Gastrocnemius medialis (tissue), 4 donors: ENCODE measurements at regions not wholly inside any gene's neighbourhood (a gene's known extent, or its start where the extent isn't known, plus 50 kb on each side); places are given as distances from the start of the nearest gene placed in this dataset.

ENCODE experiments used
- ATAC-seq, 2 donors: fragments of 150-250 bp; one replicate each; pipeline ENCODE4 v1.9.1; 2016
- DNase-seq, 2 donors: peaks; one replicate each; pipeline ENCODE4 v3.0.0-alpha.2; 2019
- H3K27ac ChIP-seq, 4 donors: fragments of 200-600 bp; sonication (generic); 1 replicate in 1 of 4; 2 replicates in 3 of 4; pipeline ENCODE4 v1.5.1; 2016 to 2018; ENCODE audit warnings: mild to moderate bottlenecking in 2 of 4, moderate library complexity in 1 of 4
- H3K27me3 ChIP-seq, 3 donors: fragments of 200-600 bp; sonication (generic) in 2 of 3; 1 replicate in 1 of 3; 2 replicates in 2 of 3; pipeline versions ENCODE4 v1.5.1 to v1.6.0; 2016 to 2019; ENCODE audit warnings: mild to moderate bottlenecking in 1 of 3, moderate library complexity in 1 of 3
- H3K36me3 ChIP-seq, 2 donors: fragments of 200-600 bp; sonication (generic) in 1 of 2; one replicate each; pipeline ENCODE4 v1.5.1; 2017 to 2018
- H3K4me1 ChIP-seq, 2 donors: fragments of 200-600 bp; sonication (generic) in 1 of 2; one replicate each; pipeline ENCODE4 v1.5.1; 2016 to 2017; ENCODE audit warnings: mild to moderate bottlenecking in 2 of 2
- H3K4me3 ChIP-seq, 4 donors: fragments of 200-600 bp; sonication (generic) in 3 of 4; 1 replicate in 1 of 4; 2 replicates in 3 of 4; pipeline ENCODE4 v1.5.1; 2016 to 2019; ENCODE audit warnings: mild to moderate bottlenecking in 2 of 4
- H3K9me3 ChIP-seq, 3 donors: fragments of 200-600 bp; sonication (generic) in 2 of 3; 1 replicate in 1 of 3; 2 replicates in 2 of 3; pipeline ENCODE4 v1.5.1; 2016 to 2019
- CTCF ChIP-seq, 5 experiments: fragments of 450-650 bp in 3 of 5; fragments of 200-600 bp in 2 of 5; sonication (generic) in 2 of 5; IDR thresholded peaks in 4 of 5; conservative IDR thresholded peaks in 1 of 5; 1 replicate in 4 of 5; 2 replicates in 1 of 5; pipeline ENCODE4 v1.5.1; 2016 to 2019; ENCODE audit warnings: antibody characterized with exemption in 5 of 5, mild to moderate bottlenecking in 3 of 5, moderate library complexity in 3 of 5
- POLR2A ChIP-seq, 2 donors: fragments of 450-650 bp; IDR thresholded peaks; one replicate each; pipeline ENCODE4 v1.6.1; 2017; ENCODE audit warnings: antibody characterized with exemption in 2 of 2, mild to moderate bottlenecking in 2 of 2, moderate library complexity in 2 of 2
- in situ Hi-C, 4 donors: fragments of 200-750 bp; cut with MboI; loops; one replicate each; pipeline versions ENCODE4 v1.15.0 to v1.8.0; 2017; ENCODE audit warnings: low sequenced_read_pairs in 4 of 4
- intact Hi-C: fragments of 100-400 bp; cut with DNase I; formaldehyde crosslinking; loops from one replicate; pipeline ENCODE4 v1.15.1; 2023; ENCODE audit warnings: low total_unique reads

- H3K9me3 ChIP-seq = no peaks in the 10 kb centered on the region
- TF ChIP-seq CTCF (IDR thresholded peaks at IDR 0.05 in 4 of 5, conservative IDR thresholded peaks at IDR 0.05 in 1 of 5) = no peak
- no peak for TF ChIP-seq POLR2A (IDR thresholded peaks at IDR 0.05)
- H3K27ac ChIP-seq = no peak overlapping the region
- no peaks in the 10 kb centered on the region for H3K36me3 ChIP-seq
- no peak for ATAC-seq
- H3K4me3 ChIP-seq = no peak overlapping the region
- DNase-seq = no peak
- no peaks in the 10 kb centered on the region for H3K27me3 ChIP-seq
- intact Hi-C loops = no loop called here
- H3K4me1 ChIP-seq = no peaks in the 10 kb centered on the region
- in situ Hi-C loops = no loop called here
Measured at GRCh38 chr16:52376676-52377280, 170.2 kb downstream of the TOX3 start.

GRCh38 chr16:52372313-52372712, 174.6 kb downstream of the TOX3 start:
- H3K4me1 ChIP-seq = no peaks in the 10 kb centered on the region
- intact Hi-C loops = no loop called here
- in situ Hi-C loops = no loop called here

GRCh38 chr16:52368859-52369258, 178.1 kb downstream of the TOX3 start:
- H3K36me3 ChIP-seq = no peaks in the 10 kb centered on the region
- no peak overlapping the region for H3K27ac ChIP-seq
- in situ Hi-C loops (no loop called here), intact Hi-C loops (no loop called here)
- H3K4me1 ChIP-seq = no peaks in the 10 kb centered on the region
- no peaks in the 10 kb centered on the region for H3K27me3 ChIP-seq
- TF ChIP-seq POLR2A (IDR thresholded peaks at IDR 0.05) = no peak
- TF ChIP-seq CTCF (IDR thresholded peaks at IDR 0.05 in 4 of 5, conservative IDR thresholded peaks at IDR 0.05 in 1 of 5) = no peak
- DNase-seq (no peak), ATAC-seq (no peak)
- H3K4me3 ChIP-seq = no peak overlapping the region
- no peaks in the 10 kb centered on the region for H3K9me3 ChIP-seq

More at GRCh38 chr16:52372313-52372712, 174.6 kb downstream of the TOX3 start:
- Histone ChIP-seq H3K4me3 (no peak overlapping the region), H3K9me3 (no peaks in the 10 kb centered on the region), H3K27ac (no peak overlapping the region), H3K27me3 (no peaks in the 10 kb centered on the region), H3K36me3 (no peaks in the 10 kb centered on the region)
- no peak for DNase-seq
- ATAC-seq = no peak
- no peak for TF ChIP-seq POLR2A (IDR thresholded peaks at IDR 0.05)
- TF ChIP-seq CTCF (IDR thresholded peaks at IDR 0.05 in 4 of 5, conservative IDR thresholded peaks at IDR 0.05 in 1 of 5) = no peak

GRCh38 chr16:52367821-52368220, 179.1 kb downstream of the TOX3 start:
- no peaks in the 10 kb centered on the region for H3K4me1 ChIP-seq
- H3K9me3 ChIP-seq = no peaks in the 10 kb centered on the region
- ATAC-seq (no peak), DNase-seq (no peak)
- TF ChIP-seq POLR2A (IDR thresholded peaks at IDR 0.05) = no peak
- TF ChIP-seq CTCF (IDR thresholded peaks at IDR 0.05 in 4 of 5, conservative IDR thresholded peaks at IDR 0.05 in 1 of 5) = no peak
- no peaks in the 10 kb centered on the region for H3K27me3 ChIP-seq
- intact Hi-C loops = no loop called here
- H3K4me3 ChIP-seq = no peak overlapping the region
- H3K27ac ChIP-seq = no peak overlapping the region
- H3K36me3 ChIP-seq = no peaks in the 10 kb centered on the region
- in situ Hi-C loops = no loop called here

- Histone ChIP-seq H3K36me3 (no peaks in the 10 kb centered on the region), H3K4me1 (no peaks in the 10 kb centered on the region), H3K27me3 (no peaks in the 10 kb centered on the region), H3K4me3 (no peak overlapping the region), H3K9me3 (no peaks in the 10 kb centered on the region), H3K27ac (no peak overlapping the region)
- DNase-seq = no peak
- no peak for ATAC-seq
- intact Hi-C loops (no loop called here), in situ Hi-C loops (no loop called here)
- TF ChIP-seq POLR2A (IDR thresholded peaks at IDR 0.05) (no peak), CTCF (IDR thresholded peaks at IDR 0.05 in 4 of 5, conservative IDR thresholded peaks at IDR 0.05 in 1 of 5) (no peak)
Measured at GRCh38 chr16:52366983-52367382, 180.0 kb downstream of the TOX3 start.
